Left lung (tissue), 4 donors: ENCODE measurements at regions not wholly inside any gene's neighbourhood (a gene's known extent, or its start where the extent isn't known, plus 50 kb on each side); places are given as distances from the start of the nearest gene placed in this dataset.

Experiments used
- ATAC-seq: fragments of 200-7000 bp; cut with Tn5 transposase; one replicate; pipeline ENCODE4 v1.9.1; 2020; ENCODE audit warnings: moderate library complexity
- DNase-seq, 4 donors: peaks; one replicate each; pipeline ENCODE4 v3.0.0-alpha.2; 2013 to 2020
- H3K27ac ChIP-seq, 2 donors: fragments of 200-600 bp; sonication (generic) in 1 of 2; one replicate each; pipeline versions ENCODE4 v1.5.0 to v1.8.0; 2020 to 2021
- H3K27me3 ChIP-seq, 2 donors: fragments of 200-600 bp; sonication (generic) in 1 of 2; one replicate each; pipeline versions ENCODE4 v1.5.0 to v1.8.0; 2020 to 2021
- H3K36me3 ChIP-seq, 2 donors: fragments of 200-600 bp; sonication (generic) in 1 of 2; one replicate each; pipeline versions ENCODE4 v1.5.0 to v1.8.0; 2020 to 2021
- H3K4me1 ChIP-seq, 2 donors: fragments of 200-600 bp; one replicate each; pipeline ENCODE4 v1.8.0; 2021
- H3K4me3 ChIP-seq, 2 donors: fragments of 200-600 bp; sonication (generic) in 1 of 2; one replicate each; pipeline versions ENCODE4 v1.5.0 to v1.8.0; 2020 to 2021; ENCODE audit warnings: mild to moderate bottlenecking in 1 of 2
- H3K9me3 ChIP-seq, 2 donors: fragments of 200-600 bp; sonication (generic) in 1 of 2; one replicate each; pipeline versions ENCODE4 v1.5.0 to v1.8.0; 2020 to 2021
- intact Hi-C, 2 donors: fragments of 100-400 bp; cut with DNase I; formaldehyde crosslinking; loops; one replicate each; pipeline versions ENCODE4 v1.11.2 to v1.14.2; 2022
- TF ChIP-seq, protein P1 (sequence below), 2 donors: fragments of 200-600 bp; sonication (generic) in 1 of 2; IDR thresholded peaks; one replicate each; pipeline versions ENCODE4 v1.5.0 to v1.8.0; 2021; ENCODE audit warnings: antibody characterized with exemption in 2 of 2
- donor health status: DM: no; HTN: yes; CAD: no.
- donor health status: DM: no; HTN: no; CAD: no.

- Histone ChIP-seq H3K27me3 (no peaks in the 10 kb centered on the region), H3K4me1 (no peaks in the 10 kb centered on the region), H3K4me3 (no peak overlapping the region), H3K36me3 (no peaks in the 10 kb centered on the region), H3K9me3 (no peaks in the 10 kb centered on the region), H3K27ac (no peak overlapping the region)
- TF ChIP-seq, protein P1, sequence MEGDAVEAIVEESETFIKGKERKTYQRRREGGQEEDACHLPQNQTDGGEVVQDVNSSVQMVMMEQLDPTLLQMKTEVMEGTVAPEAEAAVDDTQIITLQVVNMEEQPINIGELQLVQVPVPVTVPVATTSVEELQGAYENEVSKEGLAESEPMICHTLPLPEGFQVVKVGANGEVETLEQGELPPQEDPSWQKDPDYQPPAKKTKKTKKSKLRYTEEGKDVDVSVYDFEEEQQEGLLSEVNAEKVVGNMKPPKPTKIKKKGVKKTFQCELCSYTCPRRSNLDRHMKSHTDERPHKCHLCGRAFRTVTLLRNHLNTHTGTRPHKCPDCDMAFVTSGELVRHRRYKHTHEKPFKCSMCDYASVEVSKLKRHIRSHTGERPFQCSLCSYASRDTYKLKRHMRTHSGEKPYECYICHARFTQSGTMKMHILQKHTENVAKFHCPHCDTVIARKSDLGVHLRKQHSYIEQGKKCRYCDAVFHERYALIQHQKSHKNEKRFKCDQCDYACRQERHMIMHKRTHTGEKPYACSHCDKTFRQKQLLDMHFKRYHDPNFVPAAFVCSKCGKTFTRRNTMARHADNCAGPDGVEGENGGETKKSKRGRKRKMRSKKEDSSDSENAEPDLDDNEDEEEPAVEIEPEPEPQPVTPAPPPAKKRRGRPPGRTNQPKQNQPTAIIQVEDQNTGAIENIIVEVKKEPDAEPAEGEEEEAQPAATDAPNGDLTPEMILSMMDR (IDR thresholded peaks at IDR 0.05): no peak
- DNase-seq (peak in 1 of 4 donors; percentile 3), ATAC-seq (no peak)
- intact Hi-C loops: no loop called here
These were observed 555.2 kb downstream of the REEP3 start for GRCh38 chr10:64076322-64076940.

GRCh38 chr10:64079341-64079740, 558.1 kb downstream of the REEP3 start:
- no peak overlapping the region for H3K4me3 ChIP-seq
- H3K36me3 ChIP-seq: no peaks in the 10 kb centered on the region
- intact Hi-C loops: no loop called here
- H3K9me3 ChIP-seq: no peaks in the 10 kb centered on the region
- H3K4me1 ChIP-seq: no peaks in the 10 kb centered on the region
- DNase-seq: no peak
- no peaks in the 10 kb centered on the region for H3K27me3 ChIP-seq
- TF ChIP-seq, protein P1 (IDR thresholded peaks at IDR 0.05): no peak
- no peak for ATAC-seq
- H3K27ac ChIP-seq: no peak overlapping the region

DNA sequence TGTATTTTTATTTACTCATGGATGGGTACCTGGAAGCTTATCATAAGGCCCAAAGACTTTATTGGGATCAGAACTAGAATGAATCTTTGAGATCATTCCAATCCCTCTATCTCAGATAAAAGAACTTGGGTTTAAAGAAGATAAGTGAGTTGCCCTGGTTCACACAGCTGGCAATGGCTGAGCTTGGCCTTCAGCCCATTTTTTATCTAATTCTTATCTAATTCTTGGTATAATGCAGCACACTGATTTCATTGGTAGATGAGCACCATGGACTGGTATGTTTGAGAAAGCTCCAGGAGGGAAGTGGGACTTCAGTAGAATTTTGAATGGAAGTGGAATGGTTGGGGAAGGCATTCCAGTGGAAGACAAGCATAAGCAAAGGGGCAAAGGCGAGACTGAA, 558.9 kb downstream of the REEP3 start:
- intact Hi-C loops: no loop called here
- ATAC-seq (no peak), DNase-seq (no peak)
- H3K36me3 ChIP-seq: no peaks in the 10 kb centered on the region
- no peaks in the 10 kb centered on the region for H3K4me1 ChIP-seq
- H3K27me3 ChIP-seq: no peaks in the 10 kb centered on the region
- H3K4me3 ChIP-seq: no peak overlapping the region
- TF ChIP-seq, protein P1 (IDR thresholded peaks at IDR 0.05): no peak
- H3K27ac ChIP-seq: no peak overlapping the region
- no peaks in the 10 kb centered on the region for H3K9me3 ChIP-seq

GRCh38 chr10:64081947-64082482, 560.8 kb downstream of the REEP3 start:
- intact Hi-C loops: no loop called here
- TF ChIP-seq, protein P1 (IDR thresholded peaks at IDR 0.05): no peak
- Histone ChIP-seq H3K9me3 (no peaks in the 10 kb centered on the region), H3K4me1 (no peaks in the 10 kb centered on the region), H3K4me3 (no peak overlapping the region), H3K27ac (no peak overlapping the region), H3K27me3 (no peaks in the 10 kb centered on the region), H3K36me3 (no peaks in the 10 kb centered on the region)
- DNase-seq (no peak), ATAC-seq (no peak)

GRCh38 chr10:64086083-64086767, 565.0 kb downstream of the REEP3 start:
- TF ChIP-seq, protein P1 (IDR thresholded peaks at IDR 0.05): no peak
- no peak overlapping the region for H3K27ac ChIP-seq
- no peaks in the 10 kb centered on the region for H3K9me3 ChIP-seq
- no peaks in the 10 kb centered on the region for H3K27me3 ChIP-seq
- H3K36me3 ChIP-seq: no peaks in the 10 kb centered on the region
- DNase-seq (no peak), ATAC-seq (no peak)
- H3K4me1 ChIP-seq: no peaks in the 10 kb centered on the region
- H3K4me3 ChIP-seq: no peak overlapping the region
- intact Hi-C loops: no loop called here
